Stimulated activated memory B cell treated with anti-CD40 and anti-IgM and Interleukin-4, amounts not matched to agents 10 μg/mL and 1 μg/mL and 100 μg/mL, for 72 hours (primary cell): ENCODE measurements at regions not wholly inside any gene's neighbourhood (a gene's known extent, or its start where the extent isn't known, plus 50 kb on each side); places are given as distances from the start of the nearest gene placed in this dataset.

ENCODE experiments used
- ATAC-seq: fragments of 150-1000 bp; cut with Tn5 transposase; 2 replicates; pipeline ENCODE4 v1.10.0; 2021
- H3K27ac Mint-ChIP-seq: one replicate; pipeline ENCODE4 v1.8.0; 2022; ENCODE audit warnings: mild to moderate bottlenecking, mixed read lengths
- H3K27me3 Mint-ChIP-seq: one replicate; pipeline ENCODE4 v1.8.0; 2022; ENCODE audit warnings: mixed read lengths
- H3K36me3 Mint-ChIP-seq: one replicate; pipeline ENCODE4 v1.8.0; 2022; ENCODE audit warnings: mixed read lengths
- H3K4me1 Mint-ChIP-seq: one replicate; pipeline ENCODE4 v1.8.0; 2022; ENCODE audit warnings: mixed read lengths
- H3K4me3 Mint-ChIP-seq: one replicate; pipeline ENCODE4 v1.8.0; 2022; ENCODE audit warnings: mild to moderate bottlenecking, moderate library complexity, mixed read lengths
- H3K9me3 Mint-ChIP-seq: one replicate; pipeline ENCODE4 v1.8.0; 2022; ENCODE audit warnings: mixed read lengths

- Mint-ChIP-seq H3K9me3 (no peaks in the 10 kb centered on the region), H3K36me3 (no peaks in the 10 kb centered on the region), H3K4me1 (peaks cover 12% of the 10 kb centered on the region), H3K4me3 (no peak overlapping the region), H3K27ac (no peak overlapping the region), H3K27me3 (no peaks in the 10 kb centered on the region)
- no peak for ATAC-seq
These were observed 55.7 kb upstream of the PHACTR2 start for GRCh38 chr6:143621876-143622605.

DNA sequence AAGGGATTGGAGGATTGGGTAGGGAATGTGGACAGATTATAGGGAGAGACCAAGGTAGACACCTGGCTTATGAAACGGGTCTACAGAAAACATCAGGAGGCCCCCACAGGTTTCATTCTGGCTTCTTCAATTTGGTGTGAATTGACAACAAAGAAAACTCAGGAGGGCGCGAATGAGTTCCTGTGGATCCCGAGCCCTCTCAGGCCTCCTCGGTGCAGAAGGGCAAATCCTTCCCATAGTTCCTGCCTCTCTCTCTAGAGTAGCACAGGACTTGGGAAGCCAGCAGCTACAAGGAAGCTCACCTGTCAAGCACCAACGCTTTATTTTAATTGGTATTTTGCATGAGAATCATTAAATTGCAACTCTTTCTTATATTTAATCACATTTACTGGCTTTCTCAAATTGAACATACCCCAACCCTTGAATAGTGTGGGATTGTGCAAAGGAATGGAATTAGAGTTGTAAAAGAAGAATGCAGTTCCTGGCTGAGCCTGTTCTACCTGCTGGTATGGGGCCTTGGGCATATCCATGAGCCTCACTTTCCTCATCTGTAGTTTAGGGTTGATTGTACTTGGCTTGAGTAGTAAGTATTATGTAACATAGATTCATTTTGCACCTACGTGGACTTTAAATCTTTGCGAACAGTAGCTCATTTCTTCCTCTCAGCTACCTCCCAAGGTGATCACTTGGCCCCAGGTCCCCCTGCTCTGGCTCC, 56.4 kb upstream of the PHACTR2 start:
- H3K4me1 Mint-ChIP-seq = peaks cover 12% of the 10 kb centered on the region
- H3K27me3 Mint-ChIP-seq = no peaks in the 10 kb centered on the region
- no peak overlapping the region for H3K27ac Mint-ChIP-seq

GRCh38 chr6:143620447-143620846, 57.3 kb upstream of the PHACTR2 start:
- Mint-ChIP-seq H3K9me3 (no peaks in the 10 kb centered on the region), H3K4me3 (no peak overlapping the region), H3K36me3 (no peaks in the 10 kb centered on the region), H3K27ac (no peak overlapping the region), H3K4me1 (peaks cover 12% of the 10 kb centered on the region), H3K27me3 (no peaks in the 10 kb centered on the region)
- ATAC-seq = peak; percentile 27

More for the DNA sequence above, 56.4 kb upstream of the PHACTR2 start:
- Mint-ChIP-seq H3K36me3 (no peaks in the 10 kb centered on the region), H3K4me3 (no peak overlapping the region), H3K9me3 (no peaks in the 10 kb centered on the region)
- ATAC-seq = no peak

DNA sequence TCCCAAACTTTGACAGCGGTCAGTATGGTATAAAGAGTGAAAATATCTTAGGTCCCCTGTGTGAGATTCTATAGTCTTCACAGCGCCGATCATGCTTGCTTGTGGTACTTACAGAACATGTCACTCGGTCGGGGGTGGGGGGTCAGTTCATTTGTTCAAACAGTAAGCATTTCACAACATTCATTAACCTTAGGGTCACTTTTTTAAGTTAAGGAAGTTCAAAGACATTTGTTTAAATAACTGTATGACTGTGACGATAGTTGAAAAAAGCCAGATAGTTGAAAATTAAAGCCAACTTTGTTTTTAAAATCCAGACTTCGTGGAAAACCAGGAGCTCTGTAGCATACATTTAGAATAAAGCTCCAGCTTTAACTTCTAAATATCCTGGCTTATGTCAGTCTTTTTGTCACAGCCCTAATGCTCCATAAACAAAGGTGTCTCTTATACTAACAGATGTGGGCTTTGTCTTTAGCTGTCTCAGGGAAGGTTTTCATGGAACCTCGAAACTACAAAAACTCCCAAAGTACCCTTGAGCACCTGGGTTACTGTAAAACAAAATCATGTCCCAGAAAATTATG, 57.9 kb upstream of the PHACTR2 start:
- ATAC-seq = no peak
- Mint-ChIP-seq H3K27me3 (no peaks in the 10 kb centered on the region), H3K4me3 (no peak overlapping the region), H3K9me3 (no peaks in the 10 kb centered on the region), H3K36me3 (no peaks in the 10 kb centered on the region), H3K4me1 (peaks cover 12% of the 10 kb centered on the region), H3K27ac (no peak overlapping the region)

DNA sequence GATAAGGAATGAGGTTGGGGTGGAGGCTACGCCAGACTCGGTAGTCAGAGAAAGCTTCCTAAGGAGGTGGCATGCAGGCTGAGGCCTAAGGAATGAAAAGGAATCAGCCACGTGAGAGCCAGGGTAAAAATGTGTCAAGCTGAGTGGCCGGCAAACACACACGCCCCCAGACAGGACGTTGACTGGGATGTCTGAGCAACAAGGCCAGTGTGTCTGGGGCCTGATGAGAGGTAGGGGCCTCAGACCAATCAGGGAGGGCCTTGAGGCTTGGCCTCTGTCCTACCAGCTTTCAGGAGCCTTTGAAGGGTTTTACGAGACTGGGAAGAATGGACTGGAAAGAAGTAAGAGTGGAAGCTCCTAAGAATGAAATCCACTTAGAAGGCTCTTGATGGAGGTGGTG, 61.0 kb upstream of the PHACTR2 start:
- H3K36me3 Mint-ChIP-seq = no peaks in the 10 kb centered on the region
- no peak for ATAC-seq
- H3K4me1 Mint-ChIP-seq = peaks cover 21% of the 10 kb centered on the region
- H3K27me3 Mint-ChIP-seq = no peaks in the 10 kb centered on the region
- no peaks in the 10 kb centered on the region for H3K9me3 Mint-ChIP-seq
- H3K4me3 Mint-ChIP-seq = no peak overlapping the region
- no peak overlapping the region for H3K27ac Mint-ChIP-seq

DNA sequence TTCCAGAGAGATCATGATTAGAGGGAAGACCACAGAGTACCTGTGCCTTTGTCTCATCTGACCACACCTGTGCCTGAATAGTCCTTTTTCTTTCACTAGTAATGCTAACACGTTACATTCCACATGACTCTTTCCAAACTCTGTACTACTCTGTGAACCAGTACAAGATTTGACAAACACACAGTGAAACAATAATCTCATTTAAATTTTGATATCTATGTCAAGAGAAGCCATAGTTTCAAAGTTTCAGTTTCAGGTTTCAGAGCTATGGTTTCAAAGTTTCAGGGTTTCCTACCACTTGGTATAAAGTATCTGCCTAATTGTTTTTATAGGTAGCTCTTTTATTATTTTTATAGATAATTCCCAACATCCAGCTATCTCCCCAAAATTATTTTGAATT, 62.0 kb upstream of the PHACTR2 start:
- H3K27ac Mint-ChIP-seq = no peak overlapping the region
- H3K27me3 Mint-ChIP-seq = no peaks in the 10 kb centered on the region
- peaks cover 21% of the 10 kb centered on the region for H3K4me1 Mint-ChIP-seq
- no peak overlapping the region for H3K4me3 Mint-ChIP-seq
- ATAC-seq = no peak
- H3K36me3 Mint-ChIP-seq = no peaks in the 10 kb centered on the region
- H3K9me3 Mint-ChIP-seq = no peaks in the 10 kb centered on the region

- Mint-ChIP-seq H3K9me3 (no peaks in the 10 kb centered on the region), H3K4me3 (no peak overlapping the region), H3K27ac (no peak overlapping the region), H3K4me1 (peaks cover 16% of the 10 kb centered on the region), H3K27me3 (no peaks in the 10 kb centered on the region), H3K36me3 (no peaks in the 10 kb centered on the region)
- no peak for ATAC-seq
These were observed 63.5 kb upstream of the PHACTR2 start for GRCh38 chr6:143614235-143614634.

DNA sequence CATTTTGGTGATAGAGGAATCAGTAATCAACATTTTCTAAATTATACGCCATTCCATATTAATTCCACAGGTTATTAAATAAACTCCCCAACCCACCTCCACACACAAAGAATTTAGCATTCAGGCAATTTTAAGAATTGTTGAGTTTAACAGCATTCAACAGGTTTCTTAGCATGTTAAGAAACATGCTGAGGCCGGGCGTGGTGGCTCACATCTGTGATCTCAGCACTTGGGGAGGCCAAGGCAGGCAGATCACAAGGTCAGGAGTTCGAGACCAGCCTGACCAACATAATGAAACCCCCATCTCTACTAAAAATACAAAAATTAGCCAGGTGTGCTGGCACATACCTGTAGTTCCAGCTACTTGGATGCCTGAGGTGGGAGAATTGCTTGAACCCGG, 64.0 kb upstream of the PHACTR2 start:
- H3K4me1 Mint-ChIP-seq = peaks cover 11% of the 10 kb centered on the region
- H3K27me3 Mint-ChIP-seq = no peaks in the 10 kb centered on the region

DNA sequence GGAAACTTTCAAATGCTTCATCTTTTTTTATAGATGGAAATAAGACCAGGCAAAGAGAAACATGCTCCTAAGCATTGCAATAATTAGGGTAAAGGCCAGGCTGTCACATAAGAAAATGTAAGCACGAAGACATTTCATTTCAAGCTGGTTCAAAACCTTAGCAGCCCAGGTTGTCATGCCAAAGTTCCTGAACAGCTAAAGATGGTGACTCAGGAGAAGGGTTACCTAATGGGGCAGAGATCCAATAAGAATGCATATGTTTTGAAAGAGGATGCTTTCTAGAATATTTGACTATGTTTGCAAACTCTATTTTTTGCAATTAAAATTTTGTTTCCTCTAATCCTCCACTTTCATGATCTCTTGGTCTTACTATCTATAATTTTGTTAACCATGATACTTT, 65.6 kb upstream of the PHACTR2 start:
- no peaks in the 10 kb centered on the region for H3K9me3 Mint-ChIP-seq
- no peak for ATAC-seq
- no peak overlapping the region for H3K4me3 Mint-ChIP-seq
- no peaks in the 10 kb centered on the region for H3K36me3 Mint-ChIP-seq
- no peaks in the 10 kb centered on the region for H3K27me3 Mint-ChIP-seq
- no peak overlapping the region for H3K27ac Mint-ChIP-seq
- peaks cover 9% of the 10 kb centered on the region for H3K4me1 Mint-ChIP-seq

More for the DNA sequence above, 64.0 kb upstream of the PHACTR2 start:
- Mint-ChIP-seq H3K36me3 (no peaks in the 10 kb centered on the region), H3K27ac (no peak overlapping the region), H3K4me3 (no peak overlapping the region), H3K9me3 (no peaks in the 10 kb centered on the region)
- no peak for ATAC-seq

DNA sequence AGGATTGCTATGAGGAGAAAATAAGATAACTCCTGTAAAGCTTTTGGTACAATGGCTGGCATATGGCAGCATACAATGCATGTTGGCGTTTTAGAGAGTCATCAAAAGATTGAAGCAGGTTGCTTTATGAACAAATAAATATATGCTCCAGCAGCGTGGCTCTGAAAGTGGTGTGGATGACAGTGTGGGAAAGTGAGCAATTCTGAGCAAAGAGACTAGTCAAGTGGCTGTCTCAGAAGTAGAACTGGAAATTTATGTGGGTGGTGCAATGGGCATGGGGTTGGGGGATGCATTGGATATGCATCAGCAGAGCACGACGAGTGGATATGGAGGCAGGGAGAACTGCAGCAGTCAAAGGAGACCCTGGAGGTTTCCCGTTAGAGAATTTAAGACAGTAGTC, 66.2 kb upstream of the PHACTR2 start:
- Mint-ChIP-seq H3K4me1 (peaks cover 9% of the 10 kb centered on the region), H3K4me3 (no peak overlapping the region), H3K36me3 (no peaks in the 10 kb centered on the region), H3K27ac (no peak overlapping the region), H3K27me3 (no peaks in the 10 kb centered on the region), H3K9me3 (no peaks in the 10 kb centered on the region)
- ATAC-seq = no peak

- Mint-ChIP-seq H3K9me3 (no peaks in the 10 kb centered on the region), H3K36me3 (no peaks in the 10 kb centered on the region), H3K4me1 (peaks cover 9% of the 10 kb centered on the region), H3K27ac (no peak overlapping the region), H3K27me3 (no peaks in the 10 kb centered on the region), H3K4me3 (no peak overlapping the region)
- ATAC-seq = no peak
These were observed 67.8 kb upstream of the PHACTR2 start for GRCh38 chr6:143609972-143610371.

GRCh38 chr6:143609501-143609900, 68.3 kb upstream of the PHACTR2 start:
- Mint-ChIP-seq H3K9me3 (no peaks in the 10 kb centered on the region), H3K4me1 (peaks cover 6% of the 10 kb centered on the region), H3K27me3 (no peaks in the 10 kb centered on the region), H3K4me3 (no peak overlapping the region), H3K27ac (no peak overlapping the region), H3K36me3 (no peaks in the 10 kb centered on the region)
- ATAC-seq = no peak

DNA sequence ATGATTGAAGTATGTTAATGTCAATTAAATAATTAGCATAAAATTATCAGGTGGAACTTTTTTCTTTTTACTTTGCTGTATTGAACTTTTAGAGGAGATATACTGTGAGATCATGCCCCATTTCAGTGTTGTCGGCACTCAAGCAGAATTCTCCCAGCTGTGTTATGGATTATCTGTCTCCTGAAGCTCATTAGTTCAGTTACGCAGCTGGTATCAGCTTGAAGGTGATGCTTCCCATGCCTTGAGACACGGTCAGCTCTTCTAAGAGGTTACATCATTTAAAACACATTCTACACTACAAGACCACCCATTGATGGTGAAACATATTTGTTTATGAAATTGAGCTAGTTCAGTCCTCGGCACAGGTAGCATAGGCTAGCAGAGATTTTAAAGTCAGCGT, 68.9 kb upstream of the PHACTR2 start:
- Mint-ChIP-seq H3K9me3 (no peaks in the 10 kb centered on the region), H3K4me1 (no peaks in the 10 kb centered on the region), H3K27ac (no peak overlapping the region), H3K36me3 (no peaks in the 10 kb centered on the region), H3K4me3 (no peak overlapping the region), H3K27me3 (no peaks in the 10 kb centered on the region)
- no peak for ATAC-seq

- no peaks in the 10 kb centered on the region for H3K36me3 Mint-ChIP-seq
- no peaks in the 10 kb centered on the region for H3K4me1 Mint-ChIP-seq
- no peak for ATAC-seq
- no peaks in the 10 kb centered on the region for H3K9me3 Mint-ChIP-seq
- no peaks in the 10 kb centered on the region for H3K27me3 Mint-ChIP-seq
- H3K27ac Mint-ChIP-seq = no peak overlapping the region
- no peak overlapping the region for H3K4me3 Mint-ChIP-seq
These were observed 69.8 kb upstream of the PHACTR2 start for GRCh38 chr6:143607974-143608373.

- no peaks in the 10 kb centered on the region for H3K9me3 Mint-ChIP-seq
- no peaks in the 10 kb centered on the region for H3K27me3 Mint-ChIP-seq
- no peak overlapping the region for H3K4me3 Mint-ChIP-seq
- H3K4me1 Mint-ChIP-seq = no peaks in the 10 kb centered on the region
- no peak overlapping the region for H3K27ac Mint-ChIP-seq
- no peaks in the 10 kb centered on the region for H3K36me3 Mint-ChIP-seq
- no peak for ATAC-seq
These were observed 70.6 kb upstream of the PHACTR2 start for GRCh38 chr6:143607168-143607567.
